ENCODE measurements at regions not wholly inside any gene's neighbourhood (a gene's known extent, or its start where the extent isn't known, plus 50 kb on each side); places are given as distances from the start of the nearest gene placed in this dataset.

- H3K9me2 ChIP-seq (replicated peaks; ENCODE audit: control insufficient read depth, low read length) = no peaks in the 10 kb centered on the region
- H3K27ac ChIP-seq (ENCODE audit: low read depth, low read length) = no peak overlapping the region
Measured at GRCh38 chr2:118705032-118705431, 142.4 kb downstream of the EN1 start.

DNA sequence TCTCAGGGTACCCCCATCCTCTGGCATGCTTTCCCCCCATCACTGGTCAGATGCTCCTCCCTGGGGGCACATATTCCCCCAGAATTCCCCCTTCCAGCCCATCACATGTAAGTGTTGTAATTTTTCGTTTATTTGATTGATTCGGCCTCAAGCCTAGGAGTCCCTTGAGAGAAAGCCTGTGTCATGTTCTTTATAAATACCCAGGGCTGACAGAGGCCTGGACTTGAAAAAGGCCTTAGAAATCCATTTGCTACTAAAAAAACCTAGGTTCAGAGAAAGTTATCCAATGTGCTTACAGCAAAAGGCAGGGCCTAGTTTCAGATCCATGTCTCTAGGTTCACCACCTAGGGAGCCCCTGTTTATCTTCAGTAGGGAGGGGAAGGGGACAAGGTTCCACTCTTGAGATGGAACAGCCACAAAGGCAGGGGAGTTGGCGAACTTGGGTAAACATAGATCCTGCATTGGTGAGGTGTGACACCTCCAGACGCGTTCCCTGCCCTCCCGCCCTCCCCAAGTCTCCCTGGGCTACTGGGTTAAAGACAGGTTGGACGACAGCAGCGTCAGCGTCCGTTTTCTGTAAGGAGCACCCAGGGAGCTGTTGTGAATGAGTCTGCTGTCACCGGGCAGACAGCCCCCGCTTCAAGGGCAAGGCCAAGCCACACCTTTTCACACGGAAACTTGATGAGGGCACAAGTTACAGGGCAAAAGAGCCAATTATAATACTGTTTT is 147.8 kb downstream of the EN1 start:
- Histone ChIP-seq H3K4me3 (ENCODE audit: low read length) (no peak overlapping the region), H3F3A (ENCODE audit: control insufficient read depth, insufficient read depth) (no peaks in the 10 kb centered on the region), H3K79me2 (ENCODE audit: control insufficient read depth, low read length) (no peaks in the 10 kb centered on the region), H3K9me3 (ENCODE audit: control insufficient read depth, insufficient read depth, low read length) (no peaks in the 10 kb centered on the region), H3K36me3 (ENCODE audit: control insufficient read depth, low read length) (no peaks in the 10 kb centered on the region), H3K4me2 (ENCODE audit: low read length) (no peak overlapping the region), H3K4me1 (ENCODE audit: control insufficient read depth, low read length) (no peaks in the 10 kb centered on the region), H3K27me3 (ENCODE audit: control insufficient read depth, low read length) (no peaks in the 10 kb centered on the region), H3K27ac (ENCODE audit: low read depth, low read length) (no peak overlapping the region), H3K9me2 (replicated peaks; ENCODE audit: control insufficient read depth, low read length) (no peaks in the 10 kb centered on the region), H4K20me1 (ENCODE audit: control insufficient read depth, insufficient read depth, low read depth, low read length) (no peaks in the 10 kb centered on the region)
- TF ChIP-seq, protein P1, sequence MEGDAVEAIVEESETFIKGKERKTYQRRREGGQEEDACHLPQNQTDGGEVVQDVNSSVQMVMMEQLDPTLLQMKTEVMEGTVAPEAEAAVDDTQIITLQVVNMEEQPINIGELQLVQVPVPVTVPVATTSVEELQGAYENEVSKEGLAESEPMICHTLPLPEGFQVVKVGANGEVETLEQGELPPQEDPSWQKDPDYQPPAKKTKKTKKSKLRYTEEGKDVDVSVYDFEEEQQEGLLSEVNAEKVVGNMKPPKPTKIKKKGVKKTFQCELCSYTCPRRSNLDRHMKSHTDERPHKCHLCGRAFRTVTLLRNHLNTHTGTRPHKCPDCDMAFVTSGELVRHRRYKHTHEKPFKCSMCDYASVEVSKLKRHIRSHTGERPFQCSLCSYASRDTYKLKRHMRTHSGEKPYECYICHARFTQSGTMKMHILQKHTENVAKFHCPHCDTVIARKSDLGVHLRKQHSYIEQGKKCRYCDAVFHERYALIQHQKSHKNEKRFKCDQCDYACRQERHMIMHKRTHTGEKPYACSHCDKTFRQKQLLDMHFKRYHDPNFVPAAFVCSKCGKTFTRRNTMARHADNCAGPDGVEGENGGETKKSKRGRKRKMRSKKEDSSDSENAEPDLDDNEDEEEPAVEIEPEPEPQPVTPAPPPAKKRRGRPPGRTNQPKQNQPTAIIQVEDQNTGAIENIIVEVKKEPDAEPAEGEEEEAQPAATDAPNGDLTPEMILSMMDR (IDR thresholded peaks at IDR 0.05; ENCODE audit: low read depth, low read length, poor library complexity, severe bottlenecking) = no peak
- no peak for TF ChIP-seq EZH2phosphoT487 (IDR thresholded peaks at IDR 0.05; ENCODE audit: borderline replicate concordance, low read length)

More at GRCh38 chr2:118705032-118705431, 142.4 kb downstream of the EN1 start:
- no peaks in the 10 kb centered on the region for H3F3A ChIP-seq (ENCODE audit: control insufficient read depth, insufficient read depth)
- H4K20me1 ChIP-seq (ENCODE audit: control insufficient read depth, insufficient read depth, low read depth, low read length) = no peaks in the 10 kb centered on the region
- no peaks in the 10 kb centered on the region for H3K9me3 ChIP-seq (ENCODE audit: control insufficient read depth, insufficient read depth, low read length)
- no peak overlapping the region for H3K4me3 ChIP-seq (ENCODE audit: low read length)
- TF ChIP-seq, protein P1 (IDR thresholded peaks at IDR 0.05; ENCODE audit: low read depth, low read length, poor library complexity, severe bottlenecking) = no peak
- no peak for TF ChIP-seq EZH2phosphoT487 (IDR thresholded peaks at IDR 0.05; ENCODE audit: borderline replicate concordance, low read length)
- no peak overlapping the region for H3K4me2 ChIP-seq (ENCODE audit: low read length)
- H3K79me2 ChIP-seq (ENCODE audit: control insufficient read depth, low read length) = no peaks in the 10 kb centered on the region
- H3K27me3 ChIP-seq (ENCODE audit: control insufficient read depth, low read length) = no peaks in the 10 kb centered on the region
- H3K36me3 ChIP-seq (ENCODE audit: control insufficient read depth, low read length) = no peaks in the 10 kb centered on the region
- no peaks in the 10 kb centered on the region for H3K4me1 ChIP-seq (ENCODE audit: control insufficient read depth, low read length)

- Histone ChIP-seq H4K20me1 (ENCODE audit: control insufficient read depth, insufficient read depth, low read depth, low read length) (no peaks in the 10 kb centered on the region), H3K27ac (ENCODE audit: low read depth, low read length) (no peak overlapping the region), H3K36me3 (ENCODE audit: control insufficient read depth, low read length) (no peaks in the 10 kb centered on the region), H3K27me3 (ENCODE audit: control insufficient read depth, low read length) (no peaks in the 10 kb centered on the region), H3K4me3 (ENCODE audit: low read length) (no peak overlapping the region), H3K79me2 (ENCODE audit: control insufficient read depth, low read length) (no peaks in the 10 kb centered on the region), H3K9me2 (replicated peaks; ENCODE audit: control insufficient read depth, low read length) (no peaks in the 10 kb centered on the region), H3K4me1 (ENCODE audit: control insufficient read depth, low read length) (no peaks in the 10 kb centered on the region), H3K9me3 (ENCODE audit: control insufficient read depth, insufficient read depth, low read length) (no peaks in the 10 kb centered on the region), H3F3A (ENCODE audit: control insufficient read depth, insufficient read depth) (no peaks in the 10 kb centered on the region), H3K4me2 (ENCODE audit: low read length) (no peak overlapping the region)
- TF ChIP-seq EZH2phosphoT487 (IDR thresholded peaks at IDR 0.05; ENCODE audit: borderline replicate concordance, low read length) = no peak
- TF ChIP-seq, protein P1 (IDR thresholded peaks at IDR 0.05; ENCODE audit: low read depth, low read length, poor library complexity, severe bottlenecking) = no peak
Measured at GRCh38 chr2:118698564-118698963, 148.9 kb downstream of the EN1 start.

All from DOHH2 (cell line).